GM23338 (cell line): ENCODE measurements at regions not wholly inside any gene's neighbourhood (a gene's known extent, or its start where the extent isn't known, plus 50 kb on each side); places are given as distances from the start of the nearest gene placed in this dataset.

Experiments used
- ATAC-seq: fragments of 200-7000 bp; cut with Tn5 transposase; 3 replicates; pipeline ENCODE4 v1.9.1; 2020
- DNase-seq: peaks from one replicate; pipeline ENCODE4 v3.0.0-alpha.2; 2015; ENCODE audit warnings: low spot score
- H2AFZ ChIP-seq: fragments of 200-600 bp; sonication (generic); 2 replicates; pipeline ENCODE4 v1.8.0; 2016; ENCODE audit warnings: antibody characterized with exemption, mild to moderate bottlenecking, moderate library complexity
- H3F3A ChIP-seq: fragments of 200-600 bp; sonication (generic); replicated peaks from 2 replicates; pipeline ENCODE4 v1.8.0; 2017; ENCODE audit warnings: antibody characterized with exemption, mixed run types, low read depth
- H3K27ac ChIP-seq: fragments of 200-600 bp; sonication (generic); 2 replicates; pipeline ENCODE4 v1.6.1; 2016; ENCODE audit warnings: low read depth
- H3K27me3 ChIP-seq: fragments of 200-600 bp; sonication (generic); 2 replicates; pipeline ENCODE4 v1.8.0; 2016; ENCODE audit warnings: mild to moderate bottlenecking, mixed run types, moderate library complexity; ENCODE audit not compliant: insufficient read depth
- H3K36me3 ChIP-seq: fragments of 200-600 bp; sonication (generic); 2 replicates; pipeline ENCODE4 v1.8.0; 2016; ENCODE audit warnings: mild to moderate bottlenecking; ENCODE audit not compliant: insufficient read depth
- H3K4me1 ChIP-seq: fragments of 200-600 bp; sonication (generic); 2 replicates; pipeline ENCODE4 v1.8.0; 2016; ENCODE audit warnings: mild to moderate bottlenecking, moderate library complexity; ENCODE audit not compliant: insufficient read depth
- H3K4me2 ChIP-seq: fragments of 200-600 bp; sonication (generic); 2 replicates; pipeline ENCODE4 v1.7.1; 2017; ENCODE audit warnings: mixed run types
- H3K4me3 ChIP-seq: fragments of 200-600 bp; sonication (generic); 2 replicates; pipeline ENCODE4 v1.6.1; 2016; ENCODE audit warnings: mixed run types
- H3K79me2 ChIP-seq: fragments of 200-600 bp; sonication (generic); replicated peaks from 2 replicates; pipeline ENCODE4 v1.8.0; 2017; ENCODE audit warnings: mild to moderate bottlenecking; ENCODE audit not compliant: insufficient read depth
- H3K9me2 ChIP-seq: fragments of 200-600 bp; sonication (generic); 2 replicates; pipeline ENCODE4 v1.8.0; 2017; ENCODE audit not compliant: insufficient read depth
- H4K20me1 ChIP-seq: fragments of 200-600 bp; sonication (generic); replicated peaks from 2 replicates; pipeline ENCODE4 v1.8.0; 2017; ENCODE audit warnings: mild to moderate bottlenecking; ENCODE audit not compliant: insufficient read depth
- H3K27ac Mint-ChIP-seq: 2 replicates; pipeline ENCODE4 v1.8.0; 2020; ENCODE audit warnings: inconsistent platforms, mild to moderate bottlenecking, moderate library complexity, mixed read lengths
- H3K27me3 Mint-ChIP-seq: 3 replicates; pipeline ENCODE4 v1.8.0; 2022; ENCODE audit warnings: low read depth, mild to moderate bottlenecking, moderate library complexity, mixed read lengths, inconsistent platforms; ENCODE audit not compliant: insufficient read depth, poor library complexity
- H3K36me3 Mint-ChIP-seq: 3 replicates; pipeline ENCODE4 v1.8.0; 2021; ENCODE audit warnings: low read depth, mild to moderate bottlenecking, inconsistent platforms, moderate library complexity, mixed read lengths
- H3K4me1 Mint-ChIP-seq: 3 replicates; pipeline ENCODE4 v1.8.0; 2020; ENCODE audit warnings: mild to moderate bottlenecking, inconsistent platforms, mixed read lengths
- H3K4me3 Mint-ChIP-seq: 3 replicates; pipeline ENCODE4 v1.8.0; 2021; ENCODE audit warnings: moderate library complexity, mild to moderate bottlenecking, inconsistent platforms, mixed read lengths
- H3K9me3 Mint-ChIP-seq: 3 replicates; pipeline ENCODE4 v1.8.0; 2020; ENCODE audit warnings: moderate library complexity, mild to moderate bottlenecking, inconsistent platforms, mixed read lengths
- CREB1 ChIP-seq: fragments of 250-450 bp; sonication (Bioruptor Pico); IDR thresholded peaks from 2 replicates; pipeline ENCODE4 v1.5.0; 2020; ENCODE audit warnings: low read depth, mild to moderate bottlenecking, moderate library complexity
- CTCF ChIP-seq, 2 experiments: fragments of 200-600 bp in 1 of 2; sonication (generic) in 1 of 2; conservative IDR thresholded peaks; 2 replicates each; pipeline versions ENCODE4 v1.5.1 to v1.6.1; 2016 to 2017; ENCODE audit warnings: antibody characterized with exemption in 2 of 2, low read depth in 2 of 2, mild to moderate bottlenecking in 2 of 2, moderate library complexity in 1 of 2
- ETS1 ChIP-seq: IDR thresholded peaks from 2 replicates; pipeline ENCODE4 v1.6.1; 2016; ENCODE audit warnings: antibody characterized with exemption
- EZH2 ChIP-seq: fragments of 200-600 bp; sonication (generic); IDR thresholded peaks from one replicate; pipeline ENCODE4 v1.8.0; 2017; ENCODE audit warnings: antibody characterized with exemption, mild to moderate bottlenecking, low read depth; ENCODE audit not compliant: unreplicated experiment
- EZH2phosphoT487 ChIP-seq: fragments of 200-600 bp; sonication (generic); IDR thresholded peaks from one replicate; pipeline ENCODE4 v1.8.1; 2018; ENCODE audit warnings: antibody characterized with exemption; ENCODE audit not compliant: unreplicated experiment
- JUNB ChIP-seq: IDR thresholded peaks from one replicate; pipeline ENCODE4 v1.6.1; 2016; ENCODE audit warnings: antibody characterized with exemption; ENCODE audit not compliant: unreplicated experiment
- NANOG ChIP-seq: IDR thresholded peaks from 2 replicates; pipeline ENCODE4 v1.6.1; 2016; ENCODE audit warnings: antibody characterized with exemption, borderline replicate concordance
- POLR2AphosphoS5 ChIP-seq: IDR thresholded peaks from 2 replicates; pipeline ENCODE4 v1.6.1; 2016; ENCODE audit warnings: antibody characterized with exemption, low read depth
- REST ChIP-seq: IDR thresholded peaks from one replicate; pipeline ENCODE4 v1.6.1; 2018; ENCODE audit warnings: antibody characterized with exemption; ENCODE audit not compliant: unreplicated experiment
- STAT1 ChIP-seq: IDR thresholded peaks from one replicate; pipeline ENCODE4 v1.6.1; 2016; ENCODE audit warnings: antibody characterized with exemption; ENCODE audit not compliant: unreplicated experiment
- ZNF114 ChIP-seq: fragments of 250-450 bp; sonication (Bioruptor Pico); IDR thresholded peaks from 2 replicates; pipeline ENCODE4 v1.5.0; 2020; ENCODE audit warnings: mild to moderate bottlenecking, moderate library complexity
- ZNF331 ChIP-seq: fragments of 250-450 bp; sonication (Bioruptor Pico); IDR thresholded peaks from 2 replicates; pipeline ENCODE4 v1.5.0; 2020; ENCODE audit warnings: low read depth, mild to moderate bottlenecking, moderate library complexity
- ZNF462 ChIP-seq: fragments of 250-450 bp; sonication (Bioruptor Pico); IDR thresholded peaks from 2 replicates; pipeline ENCODE4 v1.5.0; 2020; ENCODE audit warnings: mild to moderate bottlenecking, moderate library complexity

- Histone ChIP-seq H3K4me1 (peaks cover 29% of the 10 kb centered on the region), H3F3A (0 out of 2 replicates have a peak, but pooled peaks cover 7% of the 10 kb centered on the region), H3K27ac (no peak overlapping the region), H3K9me2 (no peaks in the 10 kb centered on the region), H3K79me2 (peaks cover 85% of the 10 kb centered on the region), H2AFZ (no peak overlapping the region), H3K4me3 (no peak overlapping the region), H3K36me3 (no peaks in the 10 kb centered on the region), H3K27me3 (no peaks in the 10 kb centered on the region), H3K4me2 (no peak overlapping the region), H4K20me1 (peaks cover 19% of the 10 kb centered on the region)
- H3K36me3 Mint-ChIP-seq, result peaks cover 14% of the 10 kb centered on the region
- peaks cover 26% of the 10 kb centered on the region for H3K27me3 Mint-ChIP-seq
- ATAC-seq (no peak), DNase-seq (no peak)
- peaks cover 43% of the 10 kb centered on the region for H3K4me1 Mint-ChIP-seq
- no peak overlapping the region for H3K4me3 Mint-ChIP-seq
- H3K27ac Mint-ChIP-seq, result no peak overlapping the region
- TF ChIP-seq POLR2AphosphoS5 (no peak), ZNF462 (no peak), JUNB (no peak), STAT1 (no peak), EZH2phosphoT487 (no peak), ZNF114 (CRISPR knock-in tag) (no peak), ETS1 (no peak), CREB1 (CRISPR knock-in tag) (no peak), EZH2 (no peak), ZNF331 (CRISPR knock-in tag) (no peak), REST (no peak), NANOG (no peak), CTCF (conservative IDR thresholded peaks at IDR 0.05; ENCODE audit: low read depth in 2 of 2) (no peak)
- H3K9me3 Mint-ChIP-seq, result no peaks in the 10 kb centered on the region
Measured at GRCh38 chr2:120804459-120804858, 68.8 kb downstream of the GLI2 start.
